HG03432 (cell line): ENCODE measurements at regions not wholly inside any gene's neighbourhood (a gene's known extent, or its start where the extent isn't known, plus 50 kb on each side); places are given as distances from the start of the nearest gene placed in this dataset.

Source experiments
- ATAC-seq: cut with Tn5 transposase; IDR thresholded peaks from one replicate; pipeline ENCODE4 v1.9.1; 2021; ENCODE audit warnings: mild to moderate bottlenecking, moderate library complexity; ENCODE audit not compliant: unreplicated experiment

GRCh38 chr2:181374781-181375675, 82.2 kb upstream of the ITGA4 start:
- peak; percentile 83 for ATAC-seq

- ATAC-seq = no peak
Measured at GRCh38 chr2:181376442-181376841, 80.7 kb upstream of the ITGA4 start.

GRCh38 chr2:181376999-181377398, 80.2 kb upstream of the ITGA4 start:
- no peak for ATAC-seq

- ATAC-seq = no peak
Measured at GRCh38 chr2:181378491-181378890, 78.7 kb upstream of the ITGA4 start.

GRCh38 chr2:181380581-181380980, 76.6 kb upstream of the ITGA4 start:
- ATAC-seq = no peak

GRCh38 chr2:181384923-181385322, 72.3 kb upstream of the ITGA4 start:
- ATAC-seq = no peak

GRCh38 chr2:181389524-181389923, 67.7 kb upstream of the ITGA4 start:
- no peak for ATAC-seq

- peak; percentile 86 for ATAC-seq
Measured at GRCh38 chr2:181393472-181393871, 63.7 kb upstream of the ITGA4 start.

- ATAC-seq = no peak
Measured at GRCh38 chr2:181394741-181395437, 62.3 kb upstream of the ITGA4 start.

GRCh38 chr2:181395851-181396250, 61.3 kb upstream of the ITGA4 start:
- no peak for ATAC-seq

GRCh38 chr2:181396256-181397123, 60.7 kb upstream of the ITGA4 start:
- ATAC-seq = no peak

- ATAC-seq = no peak
Measured at GRCh38 chr2:181397331-181397730, 59.9 kb upstream of the ITGA4 start.

- no peak for ATAC-seq
Measured at GRCh38 chr2:181398000-181398399, 59.2 kb upstream of the ITGA4 start.

GRCh38 chr2:181399027-181399426, 58.2 kb upstream of the ITGA4 start:
- ATAC-seq = no peak

GRCh38 chr2:181404472-181404871, 52.7 kb upstream of the ITGA4 start:
- peak; percentile 63 for ATAC-seq

- no peak for ATAC-seq
Measured at GRCh38 chr2:181407171-181407570, 50.0 kb upstream of the ITGA4 start.
